CD4-positive, alpha-beta T cell treated with Interferon alpha-2 for 1 hour (primary cell): ENCODE measurements at regions not wholly inside any gene's neighbourhood (a gene's known extent, or its start where the extent isn't known, plus 50 kb on each side); places are given as distances from the start of the nearest gene placed in this dataset.

Source experiments
- DNase-seq, 2 donors: peaks; one replicate each; pipeline ENCODE4 v3.0.0-alpha.2; 2020 to 2022

DNA sequence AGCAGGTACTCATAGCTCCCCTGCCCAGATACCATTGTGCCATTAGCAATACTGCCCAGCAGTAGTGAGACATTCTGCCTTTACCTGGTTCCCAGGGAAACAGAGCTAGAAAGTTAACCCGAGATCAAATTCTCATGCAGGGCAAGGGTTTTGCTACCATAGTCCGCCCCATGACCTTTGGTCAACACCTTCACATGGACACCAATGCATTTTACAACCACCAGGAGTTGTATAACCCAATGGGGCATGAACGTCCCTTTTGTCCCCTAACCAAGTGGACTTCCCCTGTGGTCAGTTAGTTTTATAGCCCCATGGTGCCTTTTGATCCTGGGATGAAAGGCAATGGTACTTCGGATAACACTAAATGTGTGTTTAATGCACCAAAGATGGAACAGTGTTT lies 151.7 kb upstream of the IQSEC1 start:
- DNase-seq, result no peak

DNA sequence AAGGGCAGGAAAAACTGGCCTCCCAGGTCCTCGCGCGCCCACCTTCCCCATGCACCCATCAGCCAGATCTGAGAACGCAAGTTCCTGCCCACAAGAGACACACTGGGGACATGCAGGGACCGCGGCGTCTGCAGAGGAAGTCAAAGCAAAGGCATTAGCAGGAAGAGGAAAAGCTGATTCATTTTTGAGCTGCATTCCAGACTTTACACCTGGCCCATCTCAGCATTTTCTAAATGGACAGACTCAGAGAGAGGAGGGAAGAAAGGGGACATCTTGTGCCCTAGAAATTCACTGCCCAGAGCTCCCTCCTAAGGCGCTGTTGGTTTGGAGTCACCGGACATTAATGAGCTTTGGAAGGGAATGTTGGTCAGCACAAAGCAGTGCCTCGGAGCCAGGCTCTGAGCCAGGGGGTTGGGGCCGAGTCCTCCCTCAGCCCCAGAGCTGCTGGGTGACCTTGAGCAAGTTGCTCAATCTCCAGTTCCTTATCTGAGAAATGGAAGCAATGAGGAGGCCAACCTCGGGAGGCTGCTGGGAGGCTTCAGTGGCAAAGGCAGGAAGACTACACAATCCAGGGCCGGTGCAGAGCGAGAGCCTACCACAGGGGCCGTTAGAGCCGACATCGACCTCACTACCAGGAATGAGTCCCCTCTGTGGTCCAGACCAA lies 150.5 kb upstream of the IQSEC1 start:
- DNase-seq, result no peak

DNA sequence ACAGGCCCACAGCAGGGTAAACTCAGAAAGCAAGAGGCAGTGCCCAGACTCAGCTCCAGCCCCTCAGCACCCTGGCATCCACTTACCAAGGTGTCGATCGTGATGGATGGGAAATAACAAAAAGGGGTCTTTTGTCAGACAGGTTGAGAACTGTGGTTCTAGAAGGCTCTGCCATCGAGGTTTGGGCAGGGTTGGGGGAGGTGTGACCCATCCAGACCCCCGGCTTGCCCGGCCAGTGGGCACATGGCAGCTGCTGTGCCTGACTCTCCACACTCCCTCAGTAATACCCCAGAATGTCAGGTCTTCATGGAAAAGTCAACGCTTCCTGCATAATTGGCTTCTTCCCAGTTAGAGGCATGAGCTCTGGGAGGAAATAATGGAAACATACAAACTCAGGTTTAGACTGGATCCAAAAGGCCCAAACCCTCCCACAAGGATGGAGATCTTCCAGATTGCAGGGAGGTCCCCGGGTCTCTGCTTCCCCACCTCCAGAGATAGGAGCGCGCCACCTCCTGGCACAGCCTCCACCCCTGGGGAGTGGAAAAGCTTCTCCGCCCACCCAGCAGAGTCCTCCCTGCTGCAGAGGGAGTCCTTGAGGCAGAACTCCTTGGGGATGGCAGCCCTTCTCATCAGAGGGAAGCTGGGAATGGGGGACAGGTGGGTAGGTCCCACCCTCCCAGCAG lies 149.8 kb upstream of the IQSEC1 start:
- no peak for DNase-seq

DNA sequence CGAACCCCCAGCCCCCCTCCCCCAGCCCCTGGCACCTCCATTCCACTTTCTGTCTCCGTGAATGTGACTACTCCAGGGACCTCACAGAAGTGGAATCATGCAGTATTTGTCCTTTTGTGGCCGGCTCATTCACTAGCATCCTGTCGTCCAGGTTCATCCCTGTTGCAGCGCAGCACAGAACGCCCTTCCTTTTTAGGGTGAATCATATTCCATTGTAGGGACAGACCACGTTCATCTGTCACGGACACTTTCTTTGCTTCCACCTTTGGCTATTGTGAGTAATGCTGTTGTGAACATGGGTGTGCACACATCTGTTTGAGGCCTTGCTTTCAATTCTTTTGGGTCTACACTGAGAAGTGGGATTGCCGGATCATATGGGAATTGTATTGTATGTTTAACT lies 148.9 kb upstream of the IQSEC1 start:
- DNase-seq, result no peak

DNA sequence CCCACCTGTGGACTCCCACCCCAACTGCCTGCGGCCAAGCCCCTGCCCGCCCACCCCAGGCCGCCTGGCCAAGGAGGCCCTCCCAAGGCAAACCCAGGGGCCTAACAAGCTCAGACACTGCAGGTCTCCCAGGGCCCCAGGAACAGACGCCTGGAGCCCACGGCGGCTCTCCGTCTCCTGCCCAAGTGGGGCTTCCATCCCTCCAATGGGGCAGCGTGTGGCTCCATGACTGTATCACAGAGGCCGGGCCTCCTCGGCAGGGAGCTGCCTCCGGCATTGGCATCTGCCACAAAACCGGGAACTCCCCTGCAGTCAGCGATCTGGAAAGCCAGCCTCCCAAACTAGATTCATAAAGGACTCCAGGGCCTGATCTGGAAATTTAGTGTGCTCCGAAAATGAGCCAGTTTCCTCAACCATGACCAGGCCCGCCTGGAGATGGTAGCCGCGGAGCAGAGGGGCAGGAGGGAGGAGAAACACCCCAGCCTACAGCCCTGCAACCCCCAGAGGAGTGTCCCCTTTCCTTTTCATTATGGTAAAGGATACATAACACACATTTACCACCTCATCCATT lies 148.3 kb upstream of the IQSEC1 start:
- no peak for DNase-seq

DNA sequence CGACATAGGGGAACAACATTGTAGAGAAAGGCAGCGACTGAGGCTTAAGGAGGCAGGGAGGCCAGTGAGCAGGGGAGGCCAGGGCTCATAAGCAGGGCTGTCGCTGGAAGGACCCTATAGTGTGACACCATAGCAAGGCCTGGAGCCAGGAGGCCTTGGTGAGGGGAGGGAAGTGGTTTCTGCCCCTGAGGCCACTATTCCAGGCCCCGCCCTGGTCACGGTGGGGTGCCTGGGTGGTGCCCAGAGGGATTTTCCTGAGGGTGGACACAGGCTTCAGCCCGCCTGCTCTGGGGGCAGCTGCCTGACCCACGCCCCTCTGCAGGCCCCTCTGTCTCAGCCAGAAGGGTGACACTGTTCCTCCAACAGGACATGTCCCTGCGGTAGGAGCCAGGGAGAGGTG lies 147.8 kb upstream of the IQSEC1 start:
- no peak for DNase-seq

DNA sequence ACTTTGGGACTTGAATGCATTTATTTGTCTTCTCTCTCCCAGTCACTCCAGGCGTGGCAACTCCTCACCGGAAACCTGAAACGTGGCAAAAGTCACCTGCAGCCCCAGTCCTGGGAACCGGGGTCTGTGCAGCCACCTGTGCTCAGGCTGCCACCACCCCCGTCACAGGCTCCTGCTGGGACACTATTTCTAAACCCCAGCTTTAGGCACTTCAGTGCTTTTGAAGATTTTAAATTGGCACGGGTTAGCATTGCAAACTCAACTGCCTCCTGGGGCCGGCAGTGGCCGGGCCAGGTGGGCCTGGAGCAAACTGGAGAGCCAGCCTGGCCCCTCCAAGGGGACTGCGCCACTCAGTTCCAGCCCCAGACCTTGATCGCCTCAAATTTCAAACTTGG lies 146.7 kb upstream of the IQSEC1 start:
- no peak for DNase-seq

DNA sequence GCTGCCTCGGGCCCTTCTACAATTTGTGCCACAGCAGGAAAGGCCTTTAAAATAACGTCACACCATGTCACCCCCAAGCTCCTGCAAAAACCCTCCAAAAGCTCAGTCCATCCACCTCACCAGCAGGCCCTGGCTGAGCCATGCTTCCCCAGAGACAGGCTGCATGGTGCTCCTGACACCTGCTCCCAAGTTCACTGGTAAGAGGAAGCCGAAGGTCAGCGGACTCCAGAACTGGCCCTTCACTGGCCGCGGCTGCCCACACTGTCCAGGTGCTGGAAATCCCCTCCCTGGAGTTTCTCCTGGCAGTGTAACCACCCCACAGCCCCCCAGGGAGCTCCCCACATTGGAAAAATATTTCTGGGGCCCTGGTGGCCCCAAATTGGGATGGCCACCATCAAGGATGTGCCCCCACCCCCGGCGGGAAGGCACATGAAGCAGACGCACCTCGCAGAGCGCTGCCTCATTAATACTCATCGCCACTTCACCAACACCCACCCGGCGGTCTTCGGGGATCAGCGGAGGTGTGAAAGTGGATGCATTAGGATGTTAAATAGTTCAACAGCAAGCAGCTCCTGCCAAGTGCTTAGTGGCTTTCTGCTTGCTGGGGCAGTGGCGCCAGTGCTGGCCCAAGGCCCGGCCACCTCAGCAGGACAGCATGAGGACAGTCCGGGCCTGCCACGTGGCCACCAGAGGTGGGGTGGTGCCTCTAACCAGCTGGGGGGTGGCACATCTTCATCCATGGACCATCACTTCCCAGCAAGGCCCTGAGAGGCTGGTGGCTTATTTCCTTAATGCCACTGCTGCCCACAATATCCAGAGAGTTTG lies 146.1 kb upstream of the IQSEC1 start:
- DNase-seq, result no peak

DNA sequence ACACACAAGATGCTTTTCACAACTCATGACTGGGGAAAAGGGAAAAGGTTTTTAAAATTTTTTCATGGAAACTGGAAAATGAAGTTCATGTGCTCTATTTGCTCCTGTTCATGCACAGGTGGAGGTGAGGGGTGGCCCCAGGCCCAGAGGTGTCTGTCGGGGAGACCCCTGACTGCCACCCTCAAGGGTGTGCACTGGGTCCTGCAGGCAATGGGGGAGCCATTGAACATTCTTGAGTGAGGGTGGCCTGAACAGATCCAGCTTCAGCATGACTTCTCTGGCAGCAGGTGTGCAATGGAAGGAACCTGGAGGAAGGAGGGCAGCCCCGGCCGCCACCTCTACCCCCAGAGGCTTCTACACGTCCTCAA lies 145.3 kb upstream of the IQSEC1 start:
- DNase-seq, result no peak

DNA sequence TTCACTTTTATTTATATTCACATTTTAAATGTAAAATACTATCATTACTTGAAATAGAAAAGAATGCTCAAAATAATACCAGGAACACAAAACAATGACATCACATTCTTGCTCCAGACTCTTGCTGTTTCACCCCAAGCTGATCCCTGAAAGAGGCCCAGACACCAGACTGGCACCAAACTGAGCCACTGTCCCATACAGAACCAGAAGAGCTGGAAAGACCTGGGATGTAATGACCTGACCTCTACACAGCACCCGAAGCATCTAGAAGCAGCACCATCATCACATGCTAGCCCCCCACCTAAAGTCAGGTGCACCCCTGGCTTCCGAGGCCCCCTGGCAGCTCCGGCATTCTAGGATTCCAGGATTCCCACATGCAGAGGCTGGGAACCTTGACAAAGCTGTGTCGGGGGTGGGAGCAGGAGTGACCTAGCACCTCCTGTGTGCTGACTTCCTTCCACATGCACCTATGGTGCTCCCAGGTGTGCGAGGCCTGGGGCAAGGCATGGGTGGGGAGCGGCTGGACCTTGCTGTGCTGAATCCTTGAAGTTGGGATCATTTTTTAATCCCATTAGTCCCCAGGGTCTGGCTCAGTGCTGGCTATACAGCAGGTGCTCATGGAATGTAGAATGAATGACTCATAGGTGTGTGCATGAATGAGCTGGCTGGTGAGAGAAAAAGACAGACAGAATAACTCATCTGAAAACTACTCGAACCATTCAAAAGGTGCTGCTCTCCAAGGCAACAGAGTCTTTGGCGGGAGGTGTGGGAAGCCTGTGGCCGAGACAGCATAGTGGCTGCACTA lies 144.7 kb upstream of the IQSEC1 start:
- DNase-seq, result no peak

DNA sequence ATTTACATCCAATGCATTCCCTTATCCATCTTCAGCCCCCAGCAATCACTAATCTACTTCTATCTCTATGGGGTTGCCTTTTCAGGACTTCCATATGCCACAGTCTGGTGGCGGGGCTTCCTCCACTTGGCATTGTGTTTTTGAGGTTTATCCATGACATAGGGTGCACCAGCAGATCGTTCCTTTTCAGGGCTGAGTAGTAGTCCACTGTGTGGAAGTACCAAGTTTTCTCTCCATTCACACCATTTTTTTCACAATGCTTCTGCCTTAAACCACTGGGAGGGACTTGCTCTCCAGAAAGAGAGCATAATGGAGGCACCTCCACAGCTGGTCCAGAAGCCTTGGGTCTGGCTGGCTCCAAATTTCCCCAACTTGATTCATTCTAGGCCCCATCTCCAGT lies 144.0 kb upstream of the IQSEC1 start:
- no peak for DNase-seq

DNA sequence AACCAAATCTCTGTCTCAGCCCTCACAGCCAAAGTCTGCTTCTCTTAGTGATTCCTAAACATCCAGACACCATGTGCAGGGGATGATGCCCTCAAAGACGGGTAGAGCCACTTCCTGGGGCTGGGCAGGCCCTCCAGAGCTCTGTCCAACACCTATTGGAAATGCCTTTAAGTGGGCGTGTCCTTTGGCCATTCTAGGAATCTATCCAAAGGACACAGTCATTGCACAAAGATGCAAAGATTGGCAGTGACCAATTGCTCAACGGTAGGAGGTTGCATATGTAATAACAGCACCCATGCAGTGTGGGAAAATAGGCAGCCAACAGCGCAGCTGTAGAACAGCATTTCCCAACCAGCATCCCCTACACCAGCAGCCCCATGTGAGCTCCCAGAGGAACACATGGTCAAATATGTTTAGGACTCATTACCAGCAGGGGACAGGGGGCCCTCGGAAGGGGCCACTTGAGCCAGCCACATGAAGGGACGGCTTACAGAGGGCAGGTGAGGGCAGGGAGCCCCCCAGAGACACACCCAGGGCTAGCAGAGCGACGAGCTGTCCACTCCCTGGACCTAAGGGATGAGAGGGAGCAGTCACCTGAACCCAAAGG lies 142.8 kb upstream of the IQSEC1 start:
- no peak for DNase-seq

DNA sequence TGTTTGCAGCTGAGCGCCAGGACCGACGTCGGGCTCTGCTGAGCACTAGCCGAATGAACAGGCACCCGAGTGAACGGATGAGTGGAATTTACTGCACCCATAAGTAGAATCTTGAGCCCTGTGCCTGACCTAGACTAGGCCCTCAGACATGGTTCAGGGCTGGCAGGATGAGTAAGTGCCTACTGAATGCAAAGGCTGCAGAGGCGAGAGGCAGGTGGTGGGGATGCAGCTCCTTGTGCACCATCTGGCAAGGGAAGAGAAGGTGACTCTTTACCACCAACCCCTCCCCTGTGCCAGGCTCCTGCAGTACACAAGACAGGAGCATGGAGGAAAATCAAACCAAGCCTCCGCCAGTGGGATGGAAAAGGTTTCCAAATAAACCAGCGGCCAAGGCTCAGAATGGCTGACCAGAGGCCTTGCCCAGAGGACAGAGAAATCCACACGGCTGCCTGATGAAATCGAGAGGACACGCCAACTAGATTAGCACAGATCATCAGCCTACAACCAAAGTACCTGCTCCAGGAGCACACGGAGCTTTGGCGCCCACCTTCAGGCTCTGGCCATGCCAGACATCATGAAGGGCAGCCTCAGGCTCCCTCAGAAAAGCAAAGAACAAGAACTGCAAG lies 141.7 kb upstream of the IQSEC1 start:
- DNase-seq, result no peak

DNA sequence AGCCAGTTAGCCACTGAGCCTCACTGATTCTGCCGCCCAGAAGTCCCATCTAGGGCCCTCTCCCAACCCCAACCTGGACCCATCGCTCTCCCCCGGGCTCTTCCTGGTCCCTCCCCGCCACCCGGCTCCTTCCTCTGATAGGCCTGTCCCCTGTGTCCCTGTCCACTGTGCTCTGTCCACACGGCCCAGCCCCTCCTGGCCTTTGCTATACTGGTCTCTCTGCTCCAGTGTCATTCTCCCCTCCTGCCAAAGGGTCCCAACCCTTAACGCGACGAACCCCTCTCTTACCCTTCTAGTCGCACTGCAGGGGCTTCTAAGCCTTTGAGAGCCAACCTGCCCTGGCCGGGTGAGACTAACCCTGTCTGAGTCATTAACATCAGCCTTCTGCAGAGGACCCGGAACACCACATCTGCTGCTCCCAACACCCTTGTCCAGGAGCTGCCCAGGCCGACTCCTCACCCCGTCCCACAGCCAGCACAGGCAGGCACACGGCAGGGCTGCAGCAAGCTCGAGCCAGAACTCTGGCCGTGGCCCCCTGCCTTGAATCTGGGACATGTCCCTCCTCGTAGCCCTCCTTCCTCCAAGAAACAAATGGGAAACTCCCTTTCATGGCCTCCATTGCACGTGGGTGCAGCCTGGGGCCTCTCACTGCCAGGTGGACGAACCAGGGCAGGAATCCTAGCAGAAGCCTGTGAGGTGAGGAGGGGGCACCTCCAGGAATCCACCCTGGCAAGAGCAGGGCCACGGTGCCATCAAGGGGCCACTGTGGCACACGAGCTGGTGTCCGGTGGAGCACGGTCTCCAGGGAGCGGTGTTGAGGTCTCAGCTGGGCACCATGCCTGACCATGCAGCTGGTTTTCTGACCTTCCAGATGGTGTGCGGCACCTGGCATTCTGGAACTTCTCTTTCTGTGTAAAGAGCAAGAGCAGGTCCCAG lies 140.9 kb upstream of the IQSEC1 start:
- DNase-seq, result no peak

DNA sequence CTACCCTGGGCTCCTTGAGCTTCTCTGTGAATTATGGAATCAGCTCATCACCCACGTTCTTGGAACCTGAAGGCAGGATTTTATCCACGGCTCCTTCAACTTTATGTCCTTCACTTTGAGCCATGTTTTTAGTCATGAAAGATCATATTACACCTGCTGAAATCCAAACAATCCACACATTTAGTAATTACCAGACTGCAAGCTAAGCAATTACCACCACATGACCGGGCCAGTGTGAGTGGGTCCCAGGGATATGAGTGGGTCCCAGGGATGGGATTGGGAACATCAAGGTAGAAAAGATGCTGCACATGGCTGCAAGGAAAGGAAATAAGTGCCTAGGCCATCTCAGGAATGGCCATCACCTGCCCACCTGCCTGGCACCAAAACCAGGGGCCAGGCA lies 140.3 kb upstream of the IQSEC1 start:
- no peak for DNase-seq

DNA sequence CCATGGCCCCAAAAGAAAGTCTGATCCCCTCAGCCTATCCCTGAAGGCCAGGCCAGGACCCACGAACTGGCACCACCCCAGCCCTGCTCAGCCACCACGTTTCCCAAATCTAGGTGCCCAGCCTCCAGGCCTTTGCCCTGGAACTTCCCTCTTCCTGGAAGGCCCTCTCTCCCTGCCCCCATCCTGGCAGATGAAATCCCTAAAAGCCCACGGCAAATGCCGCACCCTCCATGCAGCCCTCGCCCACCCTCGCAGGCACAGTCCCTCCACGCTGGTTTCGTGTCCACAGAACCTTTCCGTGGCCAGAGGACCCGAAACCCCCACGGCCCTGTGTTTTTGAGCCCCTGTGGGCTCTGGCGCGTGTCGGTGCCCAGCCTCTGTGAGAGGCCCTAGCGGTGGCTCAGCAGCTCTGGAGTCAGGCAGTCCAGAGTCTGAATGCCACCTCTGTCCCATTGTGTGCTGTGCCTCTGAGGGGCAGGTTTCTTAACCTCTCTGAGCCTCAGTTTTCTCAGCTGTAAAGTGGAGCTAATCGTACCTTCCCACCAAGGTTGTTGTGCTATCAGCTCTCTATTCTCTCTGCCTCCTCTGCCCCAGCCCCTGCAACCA lies 138.5 kb upstream of the IQSEC1 start:
- no peak for DNase-seq

DNA sequence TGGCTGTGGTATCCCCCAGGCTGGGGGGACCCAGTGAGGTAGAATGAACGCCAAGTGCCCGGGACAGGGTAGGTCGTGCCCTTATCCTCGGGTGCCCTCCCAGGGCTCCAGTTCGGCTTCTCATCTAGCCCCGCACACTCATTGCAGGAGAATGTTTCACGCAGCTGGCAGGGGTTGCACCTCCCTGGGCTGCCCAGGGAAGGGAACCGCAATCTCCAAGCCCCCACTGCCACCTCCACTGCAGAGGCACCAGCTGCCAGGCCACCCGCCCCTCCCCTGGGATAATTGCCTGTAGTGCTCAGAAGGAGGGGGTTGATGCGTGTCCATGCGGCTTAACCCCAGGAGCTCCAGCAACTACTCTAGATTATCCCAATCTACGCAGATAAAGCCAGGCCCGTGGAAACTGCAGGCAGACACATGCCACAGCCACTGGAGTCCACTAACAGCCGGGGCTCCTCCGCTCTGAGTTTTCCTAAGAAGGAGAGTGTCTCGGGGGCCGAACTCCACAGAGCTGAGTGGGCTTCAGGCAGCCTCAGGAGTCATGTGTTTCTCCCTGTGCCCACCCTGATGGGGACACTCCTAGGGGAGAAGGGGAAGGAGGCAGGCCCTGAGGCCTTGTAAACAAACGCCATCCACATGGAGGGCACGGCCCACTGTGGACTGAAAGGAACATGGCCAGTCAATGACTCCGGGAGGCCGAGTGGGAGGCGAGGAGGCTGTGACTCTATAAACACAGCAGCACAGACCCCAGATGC lies 137.2 kb upstream of the IQSEC1 start:
- no peak for DNase-seq

DNA sequence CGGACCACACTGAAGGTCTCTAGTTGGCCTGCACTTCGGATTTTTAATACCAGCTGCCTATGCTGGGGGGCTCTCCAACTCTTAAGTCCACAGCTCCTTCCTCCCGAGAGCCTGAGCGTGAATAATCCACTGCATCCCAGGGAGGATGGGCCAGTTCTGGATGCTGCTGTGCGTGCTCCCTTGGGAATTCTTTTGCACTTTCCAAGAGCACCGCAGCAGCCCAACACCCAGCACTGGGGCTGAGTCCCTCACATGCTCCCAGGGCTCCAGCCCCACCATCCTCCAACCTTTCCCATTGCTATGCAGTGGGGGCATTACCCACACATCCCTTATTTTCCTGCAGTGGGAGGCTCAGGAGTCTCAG lies 136.4 kb upstream of the IQSEC1 start:
- DNase-seq, result no peak

DNA sequence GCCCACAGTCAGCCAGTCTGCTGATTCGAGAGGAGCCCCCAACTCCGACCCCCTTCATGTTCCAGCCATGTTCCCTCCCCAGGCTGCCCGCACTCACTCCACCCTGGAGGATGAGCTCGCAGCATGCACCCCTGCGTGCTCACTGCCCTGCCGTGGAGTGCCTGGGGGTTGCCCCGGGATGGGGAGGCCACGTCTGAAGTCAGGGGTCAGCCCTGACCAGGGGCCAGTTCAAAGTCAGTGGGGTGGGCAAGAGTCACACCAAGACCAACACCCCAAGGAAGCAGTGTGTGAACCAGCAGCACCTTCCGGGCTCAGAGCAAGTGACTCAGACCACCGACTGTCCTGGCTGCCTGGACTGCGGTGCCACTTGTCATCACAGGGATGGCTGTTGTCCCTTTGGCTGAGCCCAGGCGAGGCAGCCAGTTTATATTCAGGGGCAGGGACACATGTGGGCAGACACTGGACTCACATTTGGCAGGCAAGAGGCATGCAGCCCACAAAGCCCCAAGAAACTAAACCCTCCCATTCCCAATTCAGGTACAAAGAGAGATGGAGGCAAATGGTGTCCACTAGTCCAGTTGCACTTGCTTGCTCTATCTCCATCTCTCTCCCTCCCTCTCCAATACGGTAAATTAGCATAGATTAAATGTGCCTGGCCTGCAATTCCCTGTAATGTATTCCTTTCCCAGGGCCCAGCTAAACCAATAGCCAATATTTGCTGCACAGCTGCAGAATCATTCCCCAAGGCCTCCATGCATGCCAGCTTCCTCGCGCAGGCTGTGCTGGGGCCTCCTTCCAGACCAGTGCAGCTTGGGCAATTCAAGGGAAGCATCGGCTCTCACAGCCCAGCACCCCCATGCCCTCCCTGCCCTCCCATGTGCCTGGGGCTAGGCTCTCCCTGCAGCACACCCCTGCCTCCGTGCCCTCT lies 135.7 kb upstream of the IQSEC1 start:
- DNase-seq, result no peak
